ENCODE measurements at regions not wholly inside any gene's neighbourhood (a gene's known extent, or its start where the extent isn't known, plus 50 kb on each side); places are given as distances from the start of the nearest gene placed in this dataset.

DNA sequence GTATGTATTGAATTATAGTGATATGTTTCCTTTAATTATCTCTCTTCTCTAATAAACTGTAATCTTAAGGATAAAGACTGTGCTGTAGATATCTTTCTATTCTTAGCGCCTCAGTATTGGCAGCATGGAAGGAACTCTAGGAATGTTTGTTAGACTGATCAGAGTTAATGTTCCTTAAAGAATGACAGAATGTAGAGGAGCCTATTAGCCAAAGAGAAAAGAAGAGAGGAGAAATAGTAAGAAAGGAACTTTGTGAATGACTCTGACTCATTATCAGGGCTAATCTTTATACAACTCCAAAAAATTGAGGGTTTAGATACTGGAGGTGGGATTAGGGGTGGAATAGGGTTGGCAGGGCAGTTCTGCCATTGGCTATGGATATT lies 59.0 kb upstream of the NUDT12 start:
- DNase-seq (ENCODE audit: low spot score): no peak

DNA sequence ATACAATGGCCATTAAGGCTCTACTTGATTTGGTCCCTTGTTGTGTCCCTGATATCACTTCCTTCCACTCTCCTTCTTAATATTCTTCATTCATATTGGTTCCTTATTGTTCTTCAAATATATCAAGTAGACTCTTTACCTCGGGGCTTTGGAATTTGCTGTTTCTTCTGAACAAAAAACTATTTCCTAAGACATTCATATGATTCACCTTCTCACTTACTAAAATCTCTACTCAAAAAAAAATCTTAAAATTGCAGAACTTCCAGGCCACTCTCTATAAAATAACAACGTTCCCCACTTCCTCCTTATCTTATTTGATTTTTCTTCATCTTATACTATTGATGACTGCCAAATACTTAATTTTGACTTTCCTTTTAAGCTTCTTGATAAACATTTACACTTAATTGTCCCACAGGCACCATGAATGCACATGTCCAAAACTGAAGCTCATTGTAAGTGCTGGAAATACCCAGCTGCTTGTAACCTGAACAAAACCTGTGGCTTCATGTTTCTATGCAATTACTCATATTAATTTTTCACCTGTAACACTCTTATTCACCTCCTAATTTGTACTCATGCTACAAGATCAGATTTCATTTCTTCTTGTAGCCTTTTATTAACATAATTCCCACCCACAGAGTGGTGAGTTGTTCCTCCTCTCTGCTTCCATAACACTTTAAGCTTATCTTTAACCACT lies 58.4 kb upstream of the NUDT12 start:
- no peak for DNase-seq (ENCODE audit: low spot score)

DNA sequence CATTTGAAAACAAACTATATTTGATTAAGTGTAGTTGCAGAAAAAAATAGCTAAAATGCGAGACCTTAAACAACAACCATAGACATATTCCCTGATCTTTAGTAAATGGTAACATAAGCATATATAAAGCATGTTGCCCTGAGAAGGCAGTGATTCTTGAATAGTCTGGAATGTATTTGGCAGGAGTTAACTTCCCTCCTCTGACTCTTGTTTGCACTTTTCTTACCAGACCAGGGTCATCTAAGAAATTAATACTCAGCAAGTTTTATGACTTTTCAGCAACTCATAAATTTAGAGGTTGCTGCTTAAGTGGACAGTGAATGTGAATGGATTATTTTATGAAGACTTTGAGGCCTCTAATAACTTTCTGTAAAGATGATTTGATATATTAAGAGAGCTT lies 55.3 kb upstream of the NUDT12 start:
- no peak for DNase-seq (ENCODE audit: low spot score)

GRCh38 chr5:103617090-103617489 lies 54.5 kb upstream of the NUDT12 start:
- DNase-seq (ENCODE audit: low spot score): no peak

- no peak for DNase-seq (ENCODE audit: low spot score)
Observed at GRCh38 chr5:103612545-103612944, 50.0 kb upstream of the NUDT12 start.
